HUDEP-2 (cell line): ENCODE measurements at regions not wholly inside any gene's neighbourhood (a gene's known extent, or its start where the extent isn't known, plus 50 kb on each side); places are given as distances from the start of the nearest gene placed in this dataset.
"Not testable (repeated sequence)": the region's sequence is repeated elsewhere in the genome, so short reads cannot be mapped to it uniquely, and the experiment has no call there.

Experiments used
- DNase-seq, 76 experiments: peaks; one replicate each; lab custom pipeline; 2025; ENCODE audit not compliant: unreplicated experiment in 76 of 76; lab: John Stamatoyannopoulos, UW

GRCh38 chr3:18237251-18238005 lies 187.7 kb downstream of the SATB1 start:
- no peak for DNase-seq

- no peak for DNase-seq
Observed at GRCh38 chr3:18236726-18237125, 188.4 kb downstream of the SATB1 start.

- no peak for DNase-seq
Observed at GRCh38 chr3:18234717-18235335, 190.3 kb downstream of the SATB1 start.

- no peak for DNase-seq
Observed at GRCh38 chr3:18233987-18234716, 191.0 kb downstream of the SATB1 start.

GRCh38 chr3:18232317-18232716 lies 192.8 kb downstream of the SATB1 start:
- DNase-seq: no peak

- no peak for DNase-seq
Observed at GRCh38 chr3:18228060-18228459, 197.1 kb downstream of the SATB1 start.

GRCh38 chr3:18225709-18226108 lies 199.4 kb downstream of the SATB1 start:
- DNase-seq: no peak

GRCh38 chr3:18224426-18224825 lies 200.7 kb downstream of the SATB1 start:
- DNase-seq: no peak

- no peak for DNase-seq
Observed at GRCh38 chr3:18223974-18224373, 201.2 kb downstream of the SATB1 start.

GRCh38 chr3:18223571-18223970 lies 201.6 kb downstream of the SATB1 start:
- DNase-seq: no peak

GRCh38 chr3:18222686-18223085 lies 202.5 kb downstream of the SATB1 start:
- DNase-seq: no peak

- DNase-seq: no peak
Observed at GRCh38 chr3:18217507-18218174, 207.5 kb downstream of the SATB1 start.

GRCh38 chr3:18216996-18217395 lies 208.1 kb downstream of the SATB1 start:
- no peak for DNase-seq

GRCh38 chr3:18215639-18216038 lies 209.5 kb downstream of the SATB1 start:
- DNase-seq: no peak

- no peak for DNase-seq
Observed at GRCh38 chr3:18211116-18211515, 214.0 kb downstream of the SATB1 start.

- DNase-seq: peak in 1 of 76 experiments; percentile 1
Observed at GRCh38 chr3:18208856-18209255, 216.3 kb downstream of the SATB1 start.

GRCh38 chr3:18208091-18208490 lies 217.0 kb downstream of the SATB1 start:
- DNase-seq: no peak

- DNase-seq: no peak
Observed at GRCh38 chr3:18207226-18207625, 217.9 kb downstream of the SATB1 start.

GRCh38 chr3:18205701-18206100 lies 219.4 kb downstream of the SATB1 start:
- DNase-seq: not testable (repeated sequence)

GRCh38 chr3:18201315-18201714 lies 223.8 kb downstream of the SATB1 start:
- no peak for DNase-seq

GRCh38 chr3:18199757-18200156 lies 225.4 kb downstream of the SATB1 start:
- no peak for DNase-seq
